HG03460 (cell line): ENCODE measurements at regions not wholly inside any gene's neighbourhood (a gene's known extent, or its start where the extent isn't known, plus 50 kb on each side); places are given as distances from the start of the nearest gene placed in this dataset.
"Not testable (repeated sequence)": the region's sequence is repeated elsewhere in the genome, so short reads cannot be mapped to it uniquely, and the experiment has no call there.

Experiments
- ATAC-seq: cut with Tn5 transposase; IDR thresholded peaks from one replicate; pipeline ENCODE4 v1.9.1; 2021; ENCODE audit not compliant: unreplicated experiment

GRCh38 chr4:151519728-151520415 lies 110.9 kb downstream of the FHIP1A start:
- ATAC-seq: no peak

GRCh38 chr4:151522866-151523519 lies 114.0 kb downstream of the FHIP1A start:
- ATAC-seq: no peak

- no peak for ATAC-seq
Observed at GRCh38 chr4:151524610-151525009, 115.6 kb downstream of the FHIP1A start.

- ATAC-seq: not testable (repeated sequence)
Observed at GRCh38 chr4:151526489-151526888, 117.5 kb downstream of the FHIP1A start.

GRCh38 chr4:151527699-151528098 lies 118.7 kb downstream of the FHIP1A start:
- no peak for ATAC-seq

GRCh38 chr4:151529187-151529586 lies 120.2 kb downstream of the FHIP1A start:
- no peak for ATAC-seq

GRCh38 chr4:151530230-151530629 lies 121.3 kb downstream of the FHIP1A start:
- no peak for ATAC-seq

- no peak for ATAC-seq
Observed at GRCh38 chr4:151530783-151531182, 121.8 kb downstream of the FHIP1A start.

GRCh38 chr4:151532001-151532708 lies 123.2 kb downstream of the FHIP1A start:
- no peak for ATAC-seq

GRCh38 chr4:151534195-151534594 lies 125.2 kb downstream of the FHIP1A start:
- ATAC-seq: no peak

GRCh38 chr4:151535366-151535765 lies 126.4 kb downstream of the FHIP1A start:
- ATAC-seq: no peak

GRCh38 chr4:151537687-151538086 lies 128.7 kb downstream of the FHIP1A start:
- no peak for ATAC-seq

GRCh38 chr4:151538963-151539362 lies 130.0 kb downstream of the FHIP1A start:
- ATAC-seq: no peak

GRCh38 chr4:151540728-151541388 lies 131.9 kb downstream of the FHIP1A start:
- no peak for ATAC-seq

GRCh38 chr4:151541389-151542071 lies 132.6 kb downstream of the FHIP1A start:
- no peak for ATAC-seq

- ATAC-seq: no peak
Observed at GRCh38 chr4:151548708-151549107, 139.7 kb downstream of the FHIP1A start.

- ATAC-seq: not testable (repeated sequence)
Observed at GRCh38 chr4:151549378-151549777, 140.4 kb downstream of the FHIP1A start.

GRCh38 chr4:151553874-151554273 lies 144.9 kb downstream of the FHIP1A start:
- ATAC-seq: no peak

- ATAC-seq: no peak
Observed at GRCh38 chr4:151555151-151555945, 146.4 kb downstream of the FHIP1A start.

GRCh38 chr4:151558496-151559113 lies 149.6 kb downstream of the FHIP1A start:
- ATAC-seq: no peak
